IPS-15b (cell line): ENCODE measurements at regions not wholly inside any gene's neighbourhood (a gene's known extent, or its start where the extent isn't known, plus 50 kb on each side); places are given as distances from the start of the nearest gene placed in this dataset.
"Not testable (repeated sequence)": the region's sequence is repeated elsewhere in the genome, so short reads cannot be mapped to it uniquely, and the experiment has no call there.

Source experiments
- H3K27me3 ChIP-seq: one replicate; pipeline ENCODE4 v1.6.1; 2013; ENCODE audit warnings: low read length; ENCODE audit not compliant: control insufficient read depth, insufficient read depth
- H3K36me3 ChIP-seq: one replicate; pipeline ENCODE4 v1.6.1; 2013; ENCODE audit warnings: low read length; ENCODE audit not compliant: control insufficient read depth, insufficient read depth
- H3K4me1 ChIP-seq: one replicate; pipeline ENCODE4 v1.6.1; 2013; ENCODE audit warnings: mild to moderate bottlenecking, low read length; ENCODE audit not compliant: control insufficient read depth, insufficient read depth
- H3K4me3 ChIP-seq: one replicate; pipeline ENCODE4 v1.5.1; 2013; ENCODE audit warnings: low read depth, low read length
- H3K9ac ChIP-seq: one replicate; pipeline ENCODE4 v1.6.1; 2013; ENCODE audit warnings: low read depth, mild to moderate bottlenecking, low read length
- H3K9me3 ChIP-seq: one replicate; pipeline ENCODE4 v1.6.1; 2013; ENCODE audit warnings: mild to moderate bottlenecking, low read length; ENCODE audit not compliant: control insufficient read depth, insufficient read depth

DNA sequence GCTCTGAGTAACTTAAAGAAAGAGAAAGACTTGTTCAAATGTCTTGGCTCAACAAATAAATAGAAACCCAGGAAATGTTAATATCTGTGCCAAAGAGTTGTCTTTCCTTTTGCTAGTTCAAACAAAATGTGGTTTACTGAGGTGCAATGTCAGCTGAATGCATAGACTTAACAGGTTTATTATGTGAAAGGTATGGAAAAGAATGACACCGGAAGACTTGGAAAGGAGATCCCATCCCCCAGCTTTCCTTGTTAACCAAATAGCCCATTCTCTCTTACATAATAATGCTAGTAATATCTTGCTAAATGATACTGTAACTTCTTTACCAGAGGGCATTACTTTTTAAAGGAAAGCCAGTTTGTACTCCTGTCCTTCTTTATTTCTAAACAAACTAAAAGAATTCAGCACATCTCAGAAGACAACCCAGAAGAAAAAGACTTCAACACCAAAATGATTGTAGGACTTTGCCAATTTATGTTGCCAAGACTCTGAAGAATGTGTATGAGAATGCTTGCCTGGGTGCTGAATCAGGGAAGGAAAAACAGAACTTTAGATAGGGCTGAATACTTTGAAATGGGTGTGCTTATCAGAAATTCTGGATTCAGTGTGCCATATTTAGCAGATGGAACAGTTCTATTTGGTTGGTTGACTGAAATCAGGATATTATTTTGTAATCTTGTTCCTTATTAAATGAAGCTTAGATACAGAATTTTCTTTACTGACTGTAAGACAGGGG lies 344.1 kb downstream of the TMEM38B start:
- Histone ChIP-seq H3K36me3 (no peaks in the 10 kb centered on the region), H3K27me3 (no peaks in the 10 kb centered on the region), H3K4me1 (peaks cover 14% of the 10 kb centered on the region), H3K9me3 (no peaks in the 10 kb centered on the region), H3K4me3 (no peak overlapping the region), H3K9ac (no peak overlapping the region)

DNA sequence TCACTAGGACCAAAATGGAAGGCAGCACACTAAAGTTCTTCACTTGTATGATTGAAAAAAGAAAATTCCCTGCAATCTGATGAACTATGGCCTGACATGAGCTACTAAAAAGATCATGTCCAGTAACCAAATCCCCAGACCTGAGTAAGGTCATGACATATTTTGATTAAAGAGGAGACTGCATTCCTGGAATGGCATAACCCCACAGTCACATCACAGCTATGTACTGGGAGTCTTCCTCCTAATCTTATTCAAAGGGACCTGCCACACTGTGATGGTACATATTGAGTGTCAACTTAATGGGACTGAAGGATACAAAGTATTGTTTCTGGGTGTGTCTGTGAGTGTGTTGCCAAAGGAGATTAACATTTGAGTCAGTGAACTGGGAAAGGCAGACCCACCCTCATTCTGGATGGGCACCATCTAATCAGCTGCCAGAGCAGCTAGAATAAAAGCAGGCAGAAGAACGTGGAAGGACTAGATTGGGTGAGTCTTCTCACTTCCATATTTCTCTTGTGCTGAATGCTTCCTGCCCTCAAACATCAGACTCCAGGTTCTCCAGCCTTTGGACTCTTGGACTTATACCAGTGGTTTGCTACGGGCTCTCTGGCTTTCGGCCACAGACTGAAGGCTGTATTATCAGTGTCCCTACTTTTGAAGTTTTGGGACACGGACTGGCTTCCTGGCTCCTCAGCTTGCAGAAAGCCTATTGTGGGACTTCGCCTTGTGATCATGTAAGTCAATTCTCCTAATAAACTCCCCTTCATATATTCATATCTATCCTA lies 345.0 kb downstream of the TMEM38B start:
- Histone ChIP-seq H3K4me3 (no peak overlapping the region), H3K36me3 (no peaks in the 10 kb centered on the region), H3K4me1 (peaks cover 14% of the 10 kb centered on the region), H3K9ac (no peak overlapping the region), H3K27me3 (no peaks in the 10 kb centered on the region), H3K9me3 (no peaks in the 10 kb centered on the region)

DNA sequence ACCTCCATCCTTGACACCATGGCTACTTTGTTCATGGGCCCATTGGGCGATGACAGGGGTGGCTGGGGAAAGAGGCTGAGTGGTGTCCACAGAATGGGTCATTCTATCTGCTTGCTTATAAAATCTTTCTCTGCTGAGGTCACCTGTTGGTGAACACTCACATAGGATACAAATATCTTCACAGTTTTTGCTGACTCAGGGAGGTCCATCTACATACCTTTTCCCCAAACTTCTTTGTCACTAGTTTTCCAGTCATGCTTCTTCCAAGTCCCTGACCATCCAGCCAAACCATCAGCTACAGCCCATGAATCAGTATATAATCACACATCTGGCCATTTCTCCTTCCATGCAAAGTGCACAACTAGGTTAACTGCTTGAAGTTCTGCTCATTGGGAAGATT lies 347.6 kb downstream of the TMEM38B start:
- not testable (repeated sequence) for H3K4me3 ChIP-seq, H3K9ac ChIP-seq, H3K36me3 ChIP-seq, H3K27me3 ChIP-seq, H3K9me3 ChIP-seq
- peaks cover 14% of the 10 kb centered on the region for H3K4me1 ChIP-seq

DNA sequence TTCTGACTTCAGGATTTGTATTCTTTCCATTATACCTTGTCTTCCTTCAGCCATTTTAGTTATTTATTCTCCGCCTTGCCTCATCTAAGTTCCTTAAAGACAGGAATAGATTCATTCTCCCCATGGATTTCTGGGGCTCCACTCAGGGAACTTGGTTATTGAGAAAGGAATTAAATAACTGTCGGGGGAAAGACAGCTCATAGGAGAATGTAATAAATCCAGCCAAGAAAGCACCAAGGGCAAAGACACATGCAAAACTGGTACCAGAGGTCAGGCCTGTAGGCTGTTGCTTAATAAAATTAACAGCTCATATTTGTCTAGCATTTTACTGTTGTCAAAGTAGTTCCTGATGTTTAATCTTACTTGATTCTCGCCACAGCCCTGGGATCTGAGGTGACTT lies 357.2 kb downstream of the TMEM38B start:
- no peaks in the 10 kb centered on the region for H3K4me1 ChIP-seq
- H3K9ac ChIP-seq = no peak overlapping the region
- H3K36me3 ChIP-seq = no peaks in the 10 kb centered on the region
- no peaks in the 10 kb centered on the region for H3K9me3 ChIP-seq
- no peaks in the 10 kb centered on the region for H3K27me3 ChIP-seq
- no peak overlapping the region for H3K4me3 ChIP-seq

DNA sequence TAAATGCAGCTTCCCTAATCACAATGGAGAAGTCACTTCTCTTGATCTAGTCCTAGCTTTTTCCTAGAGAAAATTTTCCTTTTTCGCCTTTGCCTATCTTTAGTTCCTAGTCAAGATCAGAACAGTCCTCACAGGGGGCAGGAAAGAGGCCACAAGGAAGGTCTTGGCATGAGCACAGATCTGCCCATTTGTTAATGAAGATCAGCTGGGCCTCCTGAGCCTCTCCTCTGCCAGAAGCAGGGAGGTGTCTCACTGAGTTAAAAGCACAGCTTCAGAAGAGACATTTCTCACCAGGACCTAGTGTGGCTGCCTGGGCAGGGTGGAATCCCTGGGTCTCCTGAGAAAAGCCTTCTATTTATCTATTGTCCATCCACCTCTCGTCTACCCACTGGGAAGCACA lies 357.8 kb downstream of the TMEM38B start:
- no peaks in the 10 kb centered on the region for H3K4me1 ChIP-seq
- no peaks in the 10 kb centered on the region for H3K27me3 ChIP-seq
- H3K9ac ChIP-seq = no peak overlapping the region
- no peaks in the 10 kb centered on the region for H3K36me3 ChIP-seq
- no peaks in the 10 kb centered on the region for H3K9me3 ChIP-seq
- H3K4me3 ChIP-seq = no peak overlapping the region

DNA sequence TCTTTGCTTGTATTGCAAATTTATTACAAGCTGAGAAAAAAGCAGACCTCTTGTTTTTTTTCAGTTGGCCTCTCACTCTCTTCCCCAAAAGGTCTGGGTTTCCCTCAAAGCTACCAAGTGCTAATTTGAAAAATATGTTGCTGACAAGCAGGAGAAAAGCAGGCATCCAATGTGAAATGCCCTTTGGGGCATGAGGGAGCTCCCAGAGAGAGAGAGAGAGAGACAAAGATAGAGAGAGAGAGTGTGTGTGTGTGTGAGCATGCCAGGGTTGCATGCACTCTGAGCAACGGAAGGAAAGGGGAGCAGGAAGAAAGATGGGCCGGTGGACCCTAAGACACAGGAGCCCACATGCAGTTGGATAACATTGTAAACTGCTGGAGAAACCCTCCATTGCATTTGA lies 358.4 kb downstream of the TMEM38B start:
- Histone ChIP-seq H3K36me3 (no peaks in the 10 kb centered on the region), H3K9me3 (no peaks in the 10 kb centered on the region), H3K4me3 (no peak overlapping the region), H3K4me1 (no peaks in the 10 kb centered on the region), H3K9ac (no peak overlapping the region), H3K27me3 (no peaks in the 10 kb centered on the region)

DNA sequence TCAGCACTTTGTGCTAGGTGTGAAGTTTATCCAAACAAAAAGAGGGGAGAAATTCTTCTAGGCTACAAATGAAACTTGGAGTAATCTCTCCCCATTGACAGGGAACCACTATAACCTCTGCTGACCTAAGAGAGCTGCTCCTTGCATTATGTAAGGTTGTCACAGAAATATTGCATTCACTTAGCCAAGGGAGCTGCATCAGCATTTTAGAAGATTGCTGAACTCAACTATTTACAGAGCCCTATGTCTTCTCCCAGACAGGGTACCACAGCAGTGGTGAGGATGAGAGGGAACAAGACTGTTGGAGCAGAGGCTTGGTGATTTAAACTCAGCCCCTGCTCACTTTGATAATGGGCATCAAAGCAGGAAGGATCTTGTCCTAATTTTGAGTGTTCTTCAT lies 362.0 kb downstream of the TMEM38B start:
- H3K36me3 ChIP-seq = no peaks in the 10 kb centered on the region
- H3K27me3 ChIP-seq = no peaks in the 10 kb centered on the region
- H3K9ac ChIP-seq = no peak overlapping the region
- H3K4me3 ChIP-seq = no peak overlapping the region
- peaks cover 6% of the 10 kb centered on the region for H3K9me3 ChIP-seq
- H3K4me1 ChIP-seq = no peaks in the 10 kb centered on the region

DNA sequence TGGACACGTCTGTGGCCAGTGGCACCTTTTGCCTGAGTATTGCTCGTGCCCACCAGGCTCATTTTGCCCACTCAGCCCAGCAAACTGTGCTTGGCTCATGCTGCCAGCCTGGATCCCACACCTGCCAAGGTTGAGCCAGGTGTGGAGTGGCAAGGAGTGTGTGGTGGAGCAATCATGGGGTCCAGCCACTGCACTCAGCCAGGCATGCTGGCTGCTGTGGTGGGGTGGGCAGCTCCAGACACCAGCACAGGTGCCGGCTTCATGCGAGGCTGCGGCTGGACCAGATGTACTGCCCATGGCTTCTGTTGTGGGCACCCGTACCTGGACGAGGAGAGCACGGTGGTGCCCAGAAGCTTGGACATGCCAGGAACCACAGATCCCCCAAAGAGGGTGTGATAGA lies 364.1 kb downstream of the TMEM38B start:
- Histone ChIP-seq H3K4me1 (no peaks in the 10 kb centered on the region), H3K36me3 (no peaks in the 10 kb centered on the region), H3K4me3 (no peak overlapping the region), H3K27me3 (no peaks in the 10 kb centered on the region), H3K9me3 (peaks cover 6% of the 10 kb centered on the region), H3K9ac (no peak overlapping the region)

DNA sequence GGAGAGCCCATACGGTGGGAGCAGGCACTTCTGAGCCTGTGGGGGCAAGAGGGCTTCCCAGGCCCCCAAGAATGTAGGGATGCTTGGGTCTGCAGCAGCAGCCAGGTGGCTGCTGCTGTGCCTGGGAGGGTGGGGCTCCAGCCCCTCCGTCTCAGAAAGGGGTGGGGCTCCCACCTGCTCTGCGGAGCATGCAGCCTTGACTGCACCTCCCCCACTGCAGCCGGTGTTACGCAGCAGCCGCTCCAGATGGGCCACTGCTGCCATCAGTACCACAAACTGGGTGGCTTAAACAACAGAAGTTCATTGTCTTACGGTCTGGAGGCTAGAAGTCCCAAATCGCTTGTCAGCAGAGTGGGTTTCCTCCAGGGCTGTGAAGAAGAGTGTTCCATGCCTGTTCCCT lies 365.5 kb downstream of the TMEM38B start:
- Histone ChIP-seq H3K4me3 (no peak overlapping the region), H3K27me3 (no peaks in the 10 kb centered on the region), H3K9me3 (peaks cover 6% of the 10 kb centered on the region), H3K36me3 (no peaks in the 10 kb centered on the region), H3K4me1 (no peaks in the 10 kb centered on the region), H3K9ac (no peak overlapping the region)

DNA sequence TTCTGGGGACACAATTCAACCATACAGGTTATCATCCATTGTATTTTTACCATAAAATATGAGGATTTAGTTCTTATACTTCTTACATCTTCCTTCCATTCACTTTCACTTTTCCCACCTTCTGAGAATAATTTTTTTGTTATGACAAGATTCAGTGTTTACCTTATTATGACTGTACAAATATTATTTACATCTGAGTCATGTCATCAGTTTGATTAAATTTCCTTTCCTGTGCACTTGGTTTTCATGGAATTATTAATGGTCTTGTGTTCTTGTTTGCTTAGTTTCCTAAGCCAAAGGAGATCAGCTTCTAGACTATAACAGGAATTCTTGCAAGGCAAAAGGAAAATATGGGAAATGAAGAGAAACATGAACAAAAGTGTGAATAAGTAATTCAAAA lies 366.5 kb downstream of the TMEM38B start:
- H3K27me3 ChIP-seq = no peaks in the 10 kb centered on the region
- no peaks in the 10 kb centered on the region for H3K4me1 ChIP-seq
- H3K36me3 ChIP-seq = no peaks in the 10 kb centered on the region
- no peak overlapping the region for H3K4me3 ChIP-seq
- no peak overlapping the region for H3K9ac ChIP-seq
- H3K9me3 ChIP-seq = peaks cover 6% of the 10 kb centered on the region

DNA sequence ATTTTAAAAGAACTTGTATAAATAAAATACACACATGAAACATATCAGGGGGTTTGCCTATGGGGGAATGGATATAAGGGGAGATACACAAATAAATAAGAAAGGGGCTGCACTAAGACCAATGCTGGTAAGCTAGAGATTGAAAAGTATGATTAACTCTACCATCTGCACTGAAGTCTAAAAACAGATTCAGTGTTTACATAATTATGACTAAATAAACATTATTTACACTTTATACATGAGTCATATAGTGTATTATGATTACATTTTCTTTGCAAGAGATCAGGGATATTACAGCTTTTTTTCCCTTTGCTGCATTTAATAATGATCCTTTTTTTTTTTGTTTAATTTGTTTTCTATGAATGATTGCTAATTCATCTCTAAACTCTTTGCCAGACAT lies 367.9 kb downstream of the TMEM38B start:
- Histone ChIP-seq H3K4me1 (no peaks in the 10 kb centered on the region), H3K27me3 (no peaks in the 10 kb centered on the region), H3K36me3 (no peaks in the 10 kb centered on the region), H3K9me3 (peaks cover 6% of the 10 kb centered on the region), H3K9ac (no peak overlapping the region), H3K4me3 (no peak overlapping the region)

DNA sequence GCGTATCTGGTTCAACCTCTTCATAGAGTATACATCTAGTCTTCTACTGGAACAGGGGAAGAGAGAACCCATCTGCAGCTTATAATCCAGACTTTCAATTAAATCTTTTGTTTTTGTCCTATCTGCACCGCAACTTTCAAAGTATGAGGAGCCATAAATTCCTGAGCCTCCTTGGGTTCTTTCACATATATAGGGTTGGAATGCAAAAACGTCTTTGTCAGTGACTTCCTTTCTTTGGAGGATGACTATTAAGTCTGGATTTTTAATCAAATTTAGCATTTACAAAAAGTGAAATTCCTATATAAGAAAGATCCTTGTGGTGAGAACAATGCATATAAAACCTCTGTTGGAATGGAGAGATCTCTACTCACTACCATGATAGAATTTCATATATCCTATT lies 370.8 kb downstream of the TMEM38B start:
- no peak overlapping the region for H3K4me3 ChIP-seq
- no peaks in the 10 kb centered on the region for H3K4me1 ChIP-seq
- no peaks in the 10 kb centered on the region for H3K36me3 ChIP-seq
- no peak overlapping the region for H3K9ac ChIP-seq
- H3K27me3 ChIP-seq = no peaks in the 10 kb centered on the region
- H3K9me3 ChIP-seq = no peaks in the 10 kb centered on the region
